ENCODE measurements at regions not wholly inside any gene's neighbourhood (a gene's known extent, or its start where the extent isn't known, plus 50 kb on each side); places are given as distances from the start of the nearest gene placed in this dataset.

DNA sequence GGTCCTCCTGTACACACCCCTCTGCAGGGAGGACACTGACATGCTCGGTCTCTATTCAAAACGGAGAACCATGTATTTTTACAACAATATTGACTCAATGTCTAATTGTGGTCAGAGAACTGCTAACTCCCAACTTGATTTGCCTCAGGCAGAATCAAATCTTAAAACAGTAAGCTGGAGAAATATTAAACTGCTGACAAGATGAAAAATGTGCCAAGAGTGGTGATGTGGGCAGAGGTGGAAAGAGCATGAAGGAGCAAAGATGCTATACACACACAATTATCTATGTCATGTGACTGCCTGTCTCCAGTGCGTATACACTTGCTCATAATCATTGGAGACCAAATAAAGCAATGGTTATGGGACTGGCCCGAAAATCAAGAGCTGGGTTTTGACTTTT lies 556.1 kb upstream of the ZNF608 start:
- TF ChIP-seq, protein P1, sequence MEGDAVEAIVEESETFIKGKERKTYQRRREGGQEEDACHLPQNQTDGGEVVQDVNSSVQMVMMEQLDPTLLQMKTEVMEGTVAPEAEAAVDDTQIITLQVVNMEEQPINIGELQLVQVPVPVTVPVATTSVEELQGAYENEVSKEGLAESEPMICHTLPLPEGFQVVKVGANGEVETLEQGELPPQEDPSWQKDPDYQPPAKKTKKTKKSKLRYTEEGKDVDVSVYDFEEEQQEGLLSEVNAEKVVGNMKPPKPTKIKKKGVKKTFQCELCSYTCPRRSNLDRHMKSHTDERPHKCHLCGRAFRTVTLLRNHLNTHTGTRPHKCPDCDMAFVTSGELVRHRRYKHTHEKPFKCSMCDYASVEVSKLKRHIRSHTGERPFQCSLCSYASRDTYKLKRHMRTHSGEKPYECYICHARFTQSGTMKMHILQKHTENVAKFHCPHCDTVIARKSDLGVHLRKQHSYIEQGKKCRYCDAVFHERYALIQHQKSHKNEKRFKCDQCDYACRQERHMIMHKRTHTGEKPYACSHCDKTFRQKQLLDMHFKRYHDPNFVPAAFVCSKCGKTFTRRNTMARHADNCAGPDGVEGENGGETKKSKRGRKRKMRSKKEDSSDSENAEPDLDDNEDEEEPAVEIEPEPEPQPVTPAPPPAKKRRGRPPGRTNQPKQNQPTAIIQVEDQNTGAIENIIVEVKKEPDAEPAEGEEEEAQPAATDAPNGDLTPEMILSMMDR (IDR thresholded peaks at IDR 0.05) = no peak
- TF ChIP-seq POLR2A (IDR thresholded peaks at IDR 0.05) = no peak
